ENCODE measurements at regions not wholly inside any gene's neighbourhood (a gene's known extent, or its start where the extent isn't known, plus 50 kb on each side); places are given as distances from the start of the nearest gene placed in this dataset.

DNA sequence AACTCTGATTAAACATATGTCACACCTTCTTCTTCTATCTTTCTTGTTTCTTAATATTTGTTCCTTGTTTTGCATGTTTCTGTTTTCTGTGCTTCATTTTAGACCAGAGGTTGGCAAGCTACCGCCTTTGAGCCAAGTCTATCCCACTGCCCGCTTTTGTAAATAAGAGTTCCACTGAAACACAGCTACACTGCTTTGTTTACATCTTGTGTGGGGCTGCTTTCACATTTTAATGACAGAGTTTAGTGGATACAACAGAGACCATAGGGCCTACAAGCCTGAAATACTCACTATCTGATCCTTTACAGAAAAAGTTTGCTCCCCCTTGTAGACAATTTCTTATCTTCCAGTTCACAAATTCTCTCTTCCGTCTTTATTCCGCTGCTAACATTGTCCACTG is 109.4 kb upstream of the SPACA1 start:
- DNase-seq (ENCODE audit: low read depth in 1 of 2, low spot score in 1 of 2), result no peak

DNA sequence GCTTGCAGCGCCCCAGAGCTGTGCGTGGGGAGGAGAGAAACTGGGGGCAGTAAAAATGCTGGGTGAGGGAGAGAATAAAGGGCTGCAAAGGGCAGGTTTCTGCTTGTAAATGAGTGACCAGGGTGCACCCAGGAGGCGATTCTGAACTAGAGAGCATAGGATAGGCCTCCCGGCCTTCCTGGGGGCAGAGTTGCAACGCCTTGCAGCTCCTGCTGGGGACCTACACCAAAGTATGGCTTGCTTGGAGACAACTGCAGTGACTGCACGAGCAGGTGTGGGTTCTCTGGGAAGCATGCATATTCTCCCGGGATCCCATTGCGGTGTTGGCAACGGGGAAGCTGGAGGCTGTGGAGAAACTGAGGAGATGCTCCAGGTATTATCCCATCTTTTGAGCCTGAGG is 111.6 kb upstream of the SPACA1 start:
- no peak for DNase-seq (ENCODE audit: low read depth in 1 of 2, low spot score in 1 of 2)

DNA sequence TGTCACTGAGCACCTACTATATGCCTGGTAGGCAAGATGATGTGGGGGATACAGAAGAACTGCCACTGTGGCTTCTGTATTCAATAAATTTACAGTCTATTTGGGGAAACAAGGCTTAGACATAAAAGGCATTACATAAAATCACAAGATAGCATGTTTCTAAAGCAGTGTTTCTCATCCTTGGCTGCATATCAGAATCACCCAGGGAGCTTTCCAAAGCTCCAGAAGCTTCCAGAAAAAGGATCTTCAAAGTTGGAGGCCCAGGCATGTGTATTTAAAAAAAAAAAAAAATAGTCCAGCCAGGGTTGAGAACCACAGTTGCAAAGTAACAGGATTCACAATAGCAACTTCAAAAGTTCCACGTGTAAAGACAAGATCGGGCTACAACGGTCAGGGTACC is 112.4 kb upstream of the SPACA1 start:
- DNase-seq (ENCODE audit: low read depth in 1 of 2, low spot score in 1 of 2), result no peak

DNA sequence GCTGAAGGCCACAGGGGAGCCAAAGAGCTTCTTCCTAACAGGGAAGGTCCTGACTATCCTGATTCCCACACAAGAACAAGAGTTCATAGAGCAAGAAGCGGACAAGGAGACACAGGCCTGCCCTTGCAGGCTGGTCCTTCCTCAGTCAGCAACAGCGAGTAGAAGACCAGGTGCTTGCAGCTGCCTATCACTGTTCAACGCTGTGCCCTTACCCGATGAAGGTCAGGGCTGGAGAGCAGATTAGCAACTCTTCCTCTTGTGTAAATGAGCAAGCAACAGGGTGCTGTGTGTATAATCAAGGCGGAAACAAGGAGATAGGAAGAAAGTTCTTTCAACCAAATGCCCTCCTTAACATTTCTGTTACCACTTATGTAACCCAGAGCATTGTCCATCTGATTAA is 115.3 kb upstream of the SPACA1 start:
- no peak for DNase-seq (ENCODE audit: low read depth in 1 of 2, low spot score in 1 of 2)

DNA sequence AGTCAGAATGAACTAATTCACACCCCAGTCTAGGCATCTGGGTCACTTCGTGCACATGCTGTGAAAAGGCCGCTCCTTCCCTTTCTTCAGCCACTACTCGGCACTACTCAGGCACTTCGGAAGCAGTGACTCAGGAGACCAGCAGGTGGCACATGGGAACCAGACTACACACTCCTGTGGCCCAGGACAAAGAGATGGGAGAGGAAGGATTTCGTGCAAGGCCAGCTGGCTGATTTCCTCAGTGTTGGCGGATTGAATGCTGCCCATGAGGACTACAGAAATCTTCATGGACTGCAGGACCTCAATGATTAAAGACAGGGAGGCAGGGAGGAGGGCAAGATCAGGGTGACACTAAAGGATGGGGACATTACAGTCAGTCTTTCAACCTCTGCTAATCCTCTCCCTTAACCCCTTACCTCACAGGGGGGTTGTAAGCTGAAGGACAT is 117.8 kb upstream of the SPACA1 start:
- DNase-seq (ENCODE audit: low read depth in 1 of 2, low spot score in 1 of 2), result peak; percentile 22 to 25

DNA sequence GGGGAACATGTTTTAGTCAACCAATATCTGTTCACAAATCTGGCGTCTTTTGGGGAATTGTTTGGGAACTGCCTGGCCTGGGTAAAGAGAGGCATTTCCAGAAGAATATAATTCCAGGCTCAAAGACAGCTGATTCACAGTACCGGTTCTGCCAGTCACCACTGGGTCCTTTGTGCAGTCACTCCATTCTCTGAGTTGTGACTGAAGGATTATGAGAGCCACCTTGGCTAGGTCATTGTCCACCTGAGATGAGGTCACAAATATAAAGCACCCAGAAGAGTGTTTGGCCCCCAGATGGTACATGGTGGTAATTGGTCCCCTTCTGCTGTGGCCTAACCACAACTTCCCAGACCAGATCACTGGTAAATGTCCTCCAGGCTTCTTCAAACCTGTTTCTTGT is 121.0 kb upstream of the SPACA1 start:
- no peak for DNase-seq (ENCODE audit: low read depth in 1 of 2, low spot score in 1 of 2)

DNA sequence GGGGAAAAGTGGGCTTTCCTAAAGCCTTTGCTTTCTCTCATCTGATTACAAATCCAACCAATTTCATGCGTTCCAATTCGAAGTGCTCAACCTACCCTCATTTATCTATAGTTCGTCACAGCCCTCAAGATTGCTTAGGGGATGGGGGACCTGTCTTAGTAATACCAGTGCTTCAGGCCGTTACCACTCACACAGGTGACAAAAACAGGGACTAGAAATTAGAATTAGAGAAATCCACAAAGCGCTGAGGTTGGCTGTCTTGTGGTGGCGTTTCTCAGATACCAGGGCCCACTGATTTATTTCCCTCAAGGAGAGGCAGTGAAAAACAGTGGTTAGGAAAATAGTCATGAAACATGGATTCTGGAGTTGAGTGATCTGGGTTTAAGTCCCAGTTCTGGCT is 121.6 kb upstream of the SPACA1 start:
- no peak for DNase-seq (ENCODE audit: low read depth in 1 of 2, low spot score in 1 of 2)

DNA sequence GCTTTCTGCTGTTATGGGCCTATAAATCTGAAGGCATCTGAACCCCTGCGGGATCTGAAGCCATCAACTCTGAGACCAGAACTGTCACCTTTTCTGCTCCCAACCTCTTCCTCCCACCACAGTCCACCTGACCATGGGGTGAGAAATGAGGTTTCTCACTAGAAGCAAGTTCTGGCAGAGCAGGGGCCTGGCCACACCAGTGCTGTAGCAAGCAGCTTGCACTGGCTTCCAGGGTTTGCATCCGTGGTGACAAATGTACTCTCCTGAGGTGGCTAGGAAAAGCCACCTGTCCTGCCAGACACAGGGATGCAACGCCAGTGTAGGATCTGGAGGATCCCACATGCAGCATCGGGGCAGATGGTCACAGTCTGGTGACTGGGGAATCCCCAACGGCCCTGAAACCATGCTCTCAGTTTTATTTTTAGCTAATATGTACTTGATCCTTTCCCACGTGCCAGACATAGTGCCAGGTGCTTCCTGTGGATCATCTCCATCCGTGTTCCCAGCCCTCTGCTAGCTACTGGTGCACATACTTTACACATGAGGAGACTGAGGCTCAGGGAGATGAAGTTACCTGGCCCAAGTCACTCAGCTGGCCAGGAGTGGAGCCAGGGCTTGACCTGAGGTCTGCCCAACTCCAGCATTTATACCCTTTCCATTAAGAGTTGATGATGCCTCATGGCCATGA is 122.1 kb upstream of the SPACA1 start:
- DNase-seq (ENCODE audit: low read depth in 1 of 2, low spot score in 1 of 2), result no peak

DNA sequence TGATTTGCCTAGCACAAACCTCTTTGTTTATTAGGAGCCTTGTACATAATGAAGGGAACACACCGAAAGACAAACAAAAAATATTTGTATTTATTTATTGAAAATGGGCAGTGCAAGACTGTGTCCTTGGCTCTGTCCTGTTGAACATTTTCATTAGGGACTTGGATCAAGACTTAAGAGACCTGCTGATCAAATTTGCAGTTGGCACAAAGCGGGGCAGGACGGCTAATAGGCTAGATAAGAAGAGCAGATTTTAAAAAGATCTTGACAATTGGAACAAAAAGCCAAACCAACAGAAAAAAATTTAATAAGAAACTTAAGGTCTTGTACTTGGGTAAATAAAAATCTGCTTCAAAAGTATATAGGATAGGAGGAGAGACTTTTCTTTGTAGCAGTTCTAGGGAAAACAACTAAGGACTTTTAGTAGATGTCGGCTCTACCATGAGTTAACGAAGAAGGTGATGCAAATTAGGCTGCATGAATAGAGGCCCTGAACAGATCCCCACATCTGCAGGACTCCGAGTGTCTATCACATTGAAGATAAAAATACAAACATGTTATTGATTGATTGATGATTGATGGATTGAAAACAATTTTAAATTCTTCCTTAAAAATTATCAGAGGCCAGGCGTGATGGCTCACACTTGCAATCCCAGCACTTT is 124.1 kb upstream of the SPACA1 start:
- DNase-seq (ENCODE audit: low read depth in 1 of 2, low spot score in 1 of 2), result no peak

DNA sequence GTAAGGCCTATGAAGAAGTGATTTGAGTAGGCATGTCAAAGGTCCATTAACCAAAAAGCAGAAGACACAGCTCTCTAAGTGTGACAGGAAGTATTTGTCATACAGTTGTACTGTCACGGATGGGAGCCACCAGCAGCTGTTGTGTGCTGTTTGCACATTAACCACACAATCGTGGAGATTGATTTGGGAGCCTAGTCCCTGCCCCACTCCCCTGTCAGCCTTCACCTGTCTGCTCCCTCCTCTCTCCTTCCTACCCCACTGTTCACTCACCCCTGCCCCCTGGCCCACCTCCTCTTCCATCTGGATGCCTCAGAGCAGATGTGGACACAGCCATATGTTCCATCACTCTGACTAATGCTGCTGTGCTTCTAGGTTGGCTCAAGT is 124.7 kb upstream of the SPACA1 start:
- no peak for DNase-seq (ENCODE audit: low read depth in 1 of 2, low spot score in 1 of 2)

DNA sequence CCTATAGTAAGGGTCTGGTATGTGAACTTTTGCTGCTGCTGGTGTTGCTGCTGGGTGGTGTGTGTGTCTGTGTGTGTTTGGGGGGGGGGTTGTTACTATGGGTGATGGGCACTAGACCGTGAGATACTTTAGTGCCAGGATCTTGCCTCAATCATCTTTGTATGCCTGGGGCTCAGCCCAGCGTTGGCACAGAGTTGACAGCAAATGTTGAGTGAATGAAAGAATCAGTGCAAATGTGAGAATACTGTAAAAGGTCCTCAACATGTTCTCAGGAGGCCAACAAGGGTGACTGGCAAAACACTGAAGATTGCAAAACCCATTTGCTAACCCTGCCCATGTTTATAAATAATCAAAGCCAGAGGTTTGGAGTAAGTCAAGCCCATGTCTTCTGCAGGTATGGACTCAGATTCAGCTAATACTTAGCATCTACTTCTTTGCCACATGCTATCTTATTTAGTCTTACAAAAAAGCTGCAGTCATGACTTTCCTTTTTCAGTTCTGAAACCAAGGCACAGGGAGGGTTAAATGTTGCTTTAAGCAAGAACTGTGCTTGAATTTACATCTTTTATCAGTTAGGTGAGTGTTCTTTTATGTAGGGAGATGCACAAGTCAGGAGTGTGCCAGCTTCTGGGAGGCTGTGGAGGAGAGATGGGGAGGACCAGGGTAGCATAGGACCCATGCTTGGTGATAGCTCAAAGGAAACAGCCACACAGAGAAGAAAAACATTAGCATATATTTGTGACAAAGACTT is 125.3 kb upstream of the SPACA1 start:
- no peak for DNase-seq (ENCODE audit: low read depth in 1 of 2, low spot score in 1 of 2)

DNA sequence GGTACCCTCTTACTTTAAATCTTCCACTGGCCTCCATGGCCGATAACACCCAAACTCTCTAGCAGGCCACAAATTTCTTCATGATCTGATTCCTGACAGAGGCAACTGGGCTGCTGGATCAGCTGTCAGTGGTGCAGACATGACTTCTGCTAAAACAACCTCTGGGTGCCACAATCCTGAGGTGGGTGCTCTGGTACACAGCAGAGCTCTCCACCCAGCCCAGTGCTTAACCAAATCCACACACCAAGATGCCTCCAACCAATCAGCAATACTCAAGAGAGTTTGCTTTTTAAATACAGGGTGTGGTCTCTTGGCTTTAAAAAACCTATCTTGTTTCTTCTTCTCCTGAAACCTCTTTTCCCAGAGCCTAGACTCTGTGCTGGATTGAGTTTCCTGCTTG is 126.6 kb upstream of the SPACA1 start:
- DNase-seq (ENCODE audit: low read depth in 1 of 2, low spot score in 1 of 2), result no peak

DNA sequence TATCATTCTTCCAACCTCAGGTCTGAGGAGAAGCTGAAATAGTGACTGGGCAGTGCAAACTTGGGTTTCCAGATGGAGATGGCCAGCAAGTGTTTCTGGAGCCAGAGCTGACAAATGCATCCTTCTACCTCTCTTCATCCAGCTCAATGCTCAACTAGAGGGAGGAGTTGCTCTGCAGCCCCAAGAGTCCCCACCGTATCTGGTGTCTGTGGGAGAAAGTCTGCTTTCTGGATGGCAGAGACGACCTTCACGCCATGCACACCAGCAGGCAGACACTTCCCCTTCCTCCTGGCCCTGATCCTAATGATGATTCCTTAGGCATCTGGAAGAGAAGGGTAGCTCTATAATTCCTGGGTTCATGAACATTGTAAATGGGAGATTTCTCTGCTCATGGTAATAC is 127.4 kb upstream of the SPACA1 start:
- no peak for DNase-seq (ENCODE audit: low read depth in 1 of 2, low spot score in 1 of 2)

DNA sequence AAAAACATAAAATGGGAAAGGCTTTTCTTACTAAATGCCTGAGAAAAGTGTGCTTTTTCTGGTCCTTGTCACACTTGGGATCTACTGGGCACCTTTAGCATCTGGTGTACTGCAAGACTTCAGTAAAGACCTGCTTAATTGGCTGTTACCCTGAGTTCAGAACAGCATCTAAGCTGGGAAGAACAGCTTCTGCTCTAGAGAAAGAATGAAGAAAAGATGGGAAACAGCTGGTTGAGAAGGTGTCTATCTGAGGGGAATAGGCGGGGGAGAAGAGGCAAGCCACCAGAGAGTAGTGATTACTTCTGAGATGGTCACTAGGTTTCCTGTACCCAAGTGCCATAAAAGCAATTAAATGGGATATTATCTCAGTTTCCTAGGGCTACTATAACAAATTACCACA is 128.2 kb upstream of the SPACA1 start:
- no peak for DNase-seq (ENCODE audit: low read depth in 1 of 2, low spot score in 1 of 2)

DNA sequence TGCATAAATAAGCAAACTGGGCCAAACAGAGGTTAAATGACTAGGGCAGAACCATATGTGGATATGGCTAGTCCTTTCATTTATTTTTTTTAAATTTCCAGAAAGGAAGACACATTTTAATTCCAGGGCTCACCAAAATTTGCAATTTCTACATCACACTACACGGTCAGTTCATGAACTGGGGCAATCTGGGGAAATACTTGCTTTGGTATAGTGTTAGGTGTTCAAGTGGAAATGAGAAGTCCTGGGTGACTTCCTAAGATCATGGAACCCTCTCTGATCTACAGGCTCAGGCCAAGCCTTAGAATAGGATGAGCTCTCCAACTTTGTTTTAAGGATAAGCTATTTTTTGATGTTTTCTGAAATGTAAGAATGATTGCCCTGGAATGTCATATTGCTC is 128.6 kb upstream of the SPACA1 start:
- DNase-seq (ENCODE audit: low read depth in 1 of 2, low spot score in 1 of 2), result no peak

DNA sequence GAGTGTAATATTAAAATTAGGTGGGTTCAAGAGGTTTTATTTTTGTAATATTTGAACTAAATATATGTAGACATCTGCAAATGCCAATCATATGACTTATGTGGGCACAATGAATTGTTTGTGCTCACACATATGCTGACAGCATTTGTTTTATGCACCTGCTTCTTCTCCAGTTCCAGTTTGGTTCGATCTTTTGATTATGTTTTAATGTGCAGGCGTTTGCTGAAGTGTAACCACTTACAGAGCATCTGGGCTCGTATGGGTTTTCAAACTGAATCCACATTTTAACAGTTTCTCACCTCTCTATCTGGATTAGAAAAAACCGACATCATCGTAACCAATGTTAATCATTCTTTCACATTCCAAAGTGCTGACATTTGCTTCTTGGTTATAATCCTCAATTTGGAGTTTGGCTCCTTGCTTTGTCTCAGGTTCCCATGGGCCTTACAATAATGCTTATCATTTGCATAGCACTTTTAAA is 129.1 kb upstream of the SPACA1 start:
- DNase-seq (ENCODE audit: low read depth in 1 of 2, low spot score in 1 of 2), result no peak

DNA sequence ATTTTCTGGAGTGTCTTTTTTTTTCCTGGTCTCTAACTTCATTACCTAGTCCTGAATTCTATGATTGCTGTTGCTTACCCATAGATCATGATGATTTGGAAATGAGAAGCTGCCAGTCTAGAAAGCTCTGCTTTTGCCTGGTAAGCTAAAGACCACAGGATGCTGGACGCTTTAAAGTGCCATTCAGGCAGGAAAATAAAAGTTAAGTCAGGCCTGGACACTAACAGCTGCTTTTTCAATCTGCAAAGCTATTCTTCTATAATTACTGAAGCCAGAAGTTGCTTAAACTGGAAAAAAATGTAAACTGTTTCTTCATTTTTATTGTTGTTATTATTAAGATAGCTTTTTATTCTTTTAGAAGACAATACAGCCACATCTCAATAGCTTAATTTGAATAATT is 129.8 kb upstream of the SPACA1 start:
- no peak for DNase-seq (ENCODE audit: low read depth in 1 of 2, low spot score in 1 of 2)

DNA sequence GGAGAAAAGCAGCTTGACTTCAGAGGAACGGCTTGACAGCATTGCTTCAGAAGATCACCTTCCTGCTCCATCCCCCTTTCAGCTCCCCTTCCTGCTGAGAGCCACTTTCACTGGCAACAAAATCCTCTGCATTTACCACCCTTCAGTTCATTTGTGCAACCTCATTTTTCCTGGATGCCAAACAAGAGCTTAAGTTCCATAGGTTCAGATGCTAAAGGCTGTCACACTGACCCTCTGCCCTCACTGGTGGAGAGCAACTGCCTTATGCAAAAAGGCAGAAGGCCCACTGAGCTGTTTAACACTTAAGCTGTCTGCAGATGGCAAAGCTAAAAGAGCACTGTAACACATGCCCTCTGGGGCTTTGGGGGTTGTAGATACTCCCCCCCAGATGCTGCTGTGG is 131.2 kb upstream of the SPACA1 start:
- no peak for DNase-seq (ENCODE audit: low read depth in 1 of 2, low spot score in 1 of 2)

DNA sequence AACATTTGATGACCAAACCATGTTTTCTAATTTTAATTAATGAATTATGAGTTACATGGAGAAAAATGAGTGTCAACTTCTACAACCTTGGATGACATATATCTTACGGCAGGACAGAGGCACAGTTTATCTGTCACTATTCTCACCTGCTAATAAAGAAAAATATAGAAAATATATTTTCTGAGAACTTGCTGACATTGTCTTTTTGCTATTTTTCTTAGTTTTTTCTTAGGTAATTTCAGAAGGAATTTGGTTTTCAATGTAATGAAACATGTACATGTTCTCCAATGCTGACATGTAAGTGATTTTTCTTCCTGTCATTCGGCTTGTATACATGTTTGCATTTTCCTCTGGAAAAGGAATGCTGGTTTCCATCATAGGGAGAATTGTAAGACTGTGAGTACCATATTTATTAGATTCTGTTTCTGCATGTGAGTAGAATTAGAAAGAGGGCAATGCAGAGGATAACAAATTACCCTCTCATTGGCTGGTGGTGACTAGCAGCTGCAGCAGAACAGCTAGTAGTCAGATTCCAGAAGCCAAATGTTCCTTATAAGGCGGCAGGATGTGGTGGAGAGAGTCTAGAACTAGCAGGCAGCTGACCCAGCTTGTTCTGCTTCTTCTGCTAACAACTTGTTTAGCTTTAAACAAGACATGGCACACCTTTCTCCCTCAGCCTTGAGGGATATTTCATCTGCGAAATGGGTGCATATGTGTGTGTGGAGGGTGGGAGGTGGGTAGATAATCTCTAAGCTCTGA is 132.8 kb upstream of the SPACA1 start:
- DNase-seq (ENCODE audit: low read depth in 1 of 2, low spot score in 1 of 2), result no peak

DNA sequence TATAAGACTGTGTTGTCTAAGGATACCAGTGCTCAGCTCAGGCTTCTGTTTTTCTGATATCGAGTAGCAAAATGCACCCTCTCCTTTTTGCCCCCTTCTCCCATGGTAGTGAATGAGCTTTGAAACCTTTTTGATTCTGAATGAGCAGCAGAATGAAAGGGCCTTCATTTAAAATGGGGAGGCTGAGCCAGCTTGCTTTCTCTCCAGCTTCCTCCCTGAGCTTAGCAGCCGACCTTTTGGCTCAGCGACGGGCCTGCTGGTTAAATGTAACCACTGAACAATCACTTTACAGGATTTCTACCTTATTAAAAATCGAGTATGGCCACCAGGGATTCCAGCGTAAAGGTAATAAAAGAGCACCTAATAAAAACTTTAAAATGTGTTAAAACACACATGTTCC is 133.7 kb upstream of the SPACA1 start:
- DNase-seq (ENCODE audit: low read depth in 1 of 2, low spot score in 1 of 2), result no peak

DNA sequence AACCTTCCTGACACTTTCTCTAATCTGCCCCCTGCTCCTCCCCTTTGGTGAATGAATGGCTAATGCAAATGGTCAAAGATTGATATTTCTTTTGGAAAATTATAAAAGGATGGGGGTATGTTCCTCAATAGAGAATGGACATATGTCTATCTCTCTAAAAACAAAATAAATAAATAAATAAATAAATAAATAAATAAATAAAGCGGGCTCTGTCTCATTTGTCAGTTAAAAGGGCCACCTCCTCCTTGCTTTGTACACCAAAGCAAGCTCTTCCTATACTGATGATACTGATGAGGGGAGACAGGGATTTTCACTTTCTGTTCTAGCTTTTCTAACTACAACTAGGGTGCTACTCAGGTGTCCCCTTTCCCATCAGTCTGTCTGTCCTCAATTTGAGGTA is 135.5 kb upstream of the SPACA1 start:
- DNase-seq (ENCODE audit: low read depth in 1 of 2, low spot score in 1 of 2), result no peak

DNA sequence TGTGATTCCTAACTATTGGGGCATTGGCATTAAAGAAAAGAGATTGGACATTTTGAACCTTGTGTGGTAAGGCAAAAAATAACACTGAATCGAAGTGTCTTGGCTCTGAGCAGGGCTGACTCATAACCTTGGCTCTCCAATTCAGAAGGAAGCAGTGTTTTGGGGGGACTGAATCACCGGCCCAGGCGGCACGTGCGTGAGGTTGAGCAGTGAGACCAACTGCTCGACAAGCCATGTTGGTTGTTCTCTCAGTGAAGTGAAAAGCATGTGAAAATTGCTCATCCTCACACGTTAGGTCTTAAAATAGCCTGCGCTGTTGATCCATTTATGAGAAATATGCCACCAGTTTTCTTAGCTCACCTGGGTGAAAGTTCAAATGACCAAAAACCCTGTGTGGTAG is 137.8 kb upstream of the SPACA1 start:
- no peak for DNase-seq (ENCODE audit: low read depth in 1 of 2, low spot score in 1 of 2)

All from stimulated activated CD4-positive, alpha-beta T cell treated with anti-CD3 and anti-CD28 coated beads, Interleukin-15, amount 100 ng/mL, for 1 hour (primary cell).